Karpas-422 (cell line): ENCODE measurements at regions not wholly inside any gene's neighbourhood (a gene's known extent, or its start where the extent isn't known, plus 50 kb on each side); places are given as distances from the start of the nearest gene placed in this dataset.
"Not testable (repeated sequence)": the region's sequence is repeated elsewhere in the genome, so short reads cannot be mapped to it uniquely, and the experiment has no call there.

ENCODE experiments used
- DNase-seq: peaks from one replicate; pipeline ENCODE4 v3.0.0-alpha.2; 2015
- H2AFZ ChIP-seq: fragments of 200-600 bp; sonication (generic); 2 replicates; pipeline ENCODE4 v1.6.1; 2014; ENCODE audit warnings: antibody characterized with exemption, low read length, mixed read lengths
- H3K27ac ChIP-seq: fragments of 200-600 bp; sonication (generic); 2 replicates; pipeline ENCODE4 v1.5.1; 2014; ENCODE audit warnings: mild to moderate bottlenecking, low read length, moderate library complexity
- H3K27me3 ChIP-seq: fragments of 200-600 bp; sonication (generic); 2 replicates; pipeline ENCODE4 v1.6.1; 2014; ENCODE audit warnings: low read length, mixed read lengths
- H3K36me3 ChIP-seq: fragments of 200-600 bp; sonication (generic); 2 replicates; pipeline ENCODE4 v1.6.1; 2014; ENCODE audit warnings: low read length, mixed read lengths; ENCODE audit not compliant: insufficient read depth
- H3K4me1 ChIP-seq: fragments of 200-600 bp; sonication (generic); 2 replicates; pipeline ENCODE4 v1.6.1; 2014; ENCODE audit warnings: mild to moderate bottlenecking, low read length, mixed read lengths
- H3K4me2 ChIP-seq: fragments of 200-600 bp; sonication (generic); 2 replicates; pipeline ENCODE4 v1.6.1; 2014; ENCODE audit warnings: low read length, low read depth, mild to moderate bottlenecking; ENCODE audit not compliant: poor library complexity, severe bottlenecking
- H3K4me3 ChIP-seq: fragments of 200-600 bp; sonication (generic); 2 replicates; pipeline ENCODE4 v1.5.1; 2014; ENCODE audit warnings: mild to moderate bottlenecking, antibody characterized with exemption, low read length, mixed read lengths
- H3K79me2 ChIP-seq: fragments of 200-600 bp; sonication (generic); 2 replicates; pipeline ENCODE4 v1.6.1; 2014; ENCODE audit warnings: mild to moderate bottlenecking, low read length, mixed read lengths
- H3K9ac ChIP-seq: fragments of 200-600 bp; sonication (generic); 2 replicates; pipeline ENCODE4 v1.6.0; 2014; ENCODE audit warnings: low read length
- H3K9me2 ChIP-seq: fragments of 200-600 bp; sonication (generic), shearing (Covaris generic); replicated peaks from 2 replicates; pipeline ENCODE4 v1.6.0; 2014; ENCODE audit warnings: mild to moderate bottlenecking, low read length, moderate library complexity; ENCODE audit not compliant: insufficient read depth
- H3K9me3 ChIP-seq: fragments of 300-700, 200-600 bp; sonication (generic); 2 replicates; pipeline ENCODE4 v1.6.1; 2014; ENCODE audit warnings: low read length, mixed read lengths
- H4K20me1 ChIP-seq: fragments of 200-600 bp; sonication (generic); 2 replicates; pipeline ENCODE4 v1.6.1; 2014; ENCODE audit warnings: mild to moderate bottlenecking, antibody characterized with exemption, low read length, low read depth; ENCODE audit not compliant: insufficient read depth

DNA sequence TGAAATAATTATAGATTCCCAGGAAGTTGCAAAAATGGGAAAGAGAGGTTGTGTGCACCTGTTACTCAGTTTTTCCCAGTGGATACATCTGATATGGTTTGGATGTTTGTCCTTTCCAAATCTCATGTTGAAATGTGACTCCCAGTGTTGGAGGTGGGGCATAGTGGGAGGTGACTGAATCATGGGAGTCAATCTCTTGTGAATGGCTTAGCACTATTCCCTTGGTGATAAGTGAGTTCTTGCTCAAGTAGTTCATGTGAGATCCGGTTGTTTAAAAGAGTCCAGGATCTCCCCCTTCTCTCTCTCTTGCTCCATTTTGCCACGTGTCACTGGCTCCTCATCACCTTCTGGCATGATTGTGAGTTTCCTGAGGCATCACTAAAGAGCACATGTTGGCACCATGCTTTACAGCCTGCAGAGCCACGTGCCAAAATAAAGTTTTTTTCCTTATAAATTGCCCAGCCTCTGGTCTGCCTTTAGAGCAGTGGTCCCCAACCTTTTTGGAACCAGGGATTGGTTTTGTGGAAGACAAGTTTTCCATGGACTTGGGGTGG lies 149.2 kb downstream of the RAMP3 start:
- no peak overlapping the region for H2AFZ ChIP-seq
- peak; percentile 39 for DNase-seq
- H3K4me3 ChIP-seq: no peak overlapping the region
- no peaks in the 10 kb centered on the region for H3K36me3 ChIP-seq
- no peaks in the 10 kb centered on the region; the same call in 1 of the 2 replicates for H3K9me2 ChIP-seq
- no peaks in the 10 kb centered on the region for H4K20me1 ChIP-seq
- no peak overlapping the region for H3K9ac ChIP-seq
- peaks cover 9% of the 10 kb centered on the region for H3K9me3 ChIP-seq
- no peak overlapping the region for H3K4me2 ChIP-seq
- no peaks in the 10 kb centered on the region for H3K4me1 ChIP-seq
- no peak overlapping the region for H3K27ac ChIP-seq
- H3K79me2 ChIP-seq: no peaks in the 10 kb centered on the region
- no peaks in the 10 kb centered on the region for H3K27me3 ChIP-seq

DNA sequence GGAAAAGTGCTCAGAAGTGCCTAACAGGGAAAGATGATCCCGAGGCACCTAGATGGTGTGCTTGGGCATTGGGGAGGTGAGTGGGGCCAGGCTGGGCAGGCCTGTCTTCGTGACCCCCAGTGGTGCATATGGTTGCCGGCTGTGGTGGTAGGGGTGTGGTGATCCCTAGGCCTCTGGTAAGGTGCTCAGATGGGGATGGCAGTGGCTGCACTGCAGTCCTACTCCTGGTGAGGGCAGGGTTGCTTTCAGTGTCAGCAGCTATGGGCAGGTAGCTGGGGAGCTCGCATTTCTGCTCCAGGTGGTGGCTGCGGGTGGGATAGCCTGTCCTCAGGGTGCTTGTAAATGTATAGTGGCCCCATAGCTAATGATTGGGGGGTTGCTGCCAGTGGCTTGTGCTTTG lies 154.0 kb downstream of the RAMP3 start:
- Histone ChIP-seq H3K79me2 (no peaks in the 10 kb centered on the region), H3K4me3 (no peak overlapping the region), H3K4me1 (no peaks in the 10 kb centered on the region), H3K9me2 (no peaks in the 10 kb centered on the region; the same call in 1 of the 2 replicates), H3K27me3 (no peaks in the 10 kb centered on the region), H3K9ac (no peak overlapping the region), H3K4me2 (no peak overlapping the region), H3K9me3 (peaks cover 9% of the 10 kb centered on the region), H4K20me1 (no peaks in the 10 kb centered on the region), H2AFZ (no peak overlapping the region), H3K36me3 (no peaks in the 10 kb centered on the region), H3K27ac (no peak overlapping the region)
- no peak for DNase-seq

- H3K79me2 ChIP-seq, H3K9me2 ChIP-seq, H3K4me2 ChIP-seq, H3K9me3 ChIP-seq, H3K27me3 ChIP-seq, H4K20me1 ChIP-seq, H3K27ac ChIP-seq, H3K36me3 ChIP-seq, H3K4me1 ChIP-seq, H3K9ac ChIP-seq, H2AFZ ChIP-seq, DNase-seq, H3K4me3 ChIP-seq: not testable (repeated sequence)
Measured at GRCh38 chr7:45315512-45315911, 157.9 kb downstream of the RAMP3 start.

- H3K27ac ChIP-seq: no peak overlapping the region
- H3K9ac ChIP-seq: no peak overlapping the region
- H3K4me1 ChIP-seq: no peaks in the 10 kb centered on the region
- no peaks in the 10 kb centered on the region for H3K9me2 ChIP-seq
- H3K27me3 ChIP-seq: no peaks in the 10 kb centered on the region
- no peak for DNase-seq
- H3K9me3 ChIP-seq: no peaks in the 10 kb centered on the region
- H4K20me1 ChIP-seq: no peaks in the 10 kb centered on the region
- no peak overlapping the region for H2AFZ ChIP-seq
- H3K79me2 ChIP-seq: no peaks in the 10 kb centered on the region
- no peaks in the 10 kb centered on the region for H3K36me3 ChIP-seq
- no peak overlapping the region for H3K4me2 ChIP-seq
- no peak overlapping the region for H3K4me3 ChIP-seq
Measured at GRCh38 chr7:45324683-45325237, 167.2 kb downstream of the RAMP3 start.

- H3K9me3 ChIP-seq: no peaks in the 10 kb centered on the region
- H3K9ac ChIP-seq: no peak overlapping the region
- H3K4me3 ChIP-seq: no peak overlapping the region
- no peak overlapping the region for H3K27ac ChIP-seq
- no peaks in the 10 kb centered on the region for H3K36me3 ChIP-seq
- no peaks in the 10 kb centered on the region for H4K20me1 ChIP-seq
- no peaks in the 10 kb centered on the region for H3K4me1 ChIP-seq
- H3K9me2 ChIP-seq: no peaks in the 10 kb centered on the region
- H3K27me3 ChIP-seq: no peaks in the 10 kb centered on the region
- H3K79me2 ChIP-seq: no peaks in the 10 kb centered on the region
- H2AFZ ChIP-seq: no peak overlapping the region
- DNase-seq: no peak
- H3K4me2 ChIP-seq: no peak overlapping the region
Measured at GRCh38 chr7:45325378-45325777, 167.8 kb downstream of the RAMP3 start.

- no peak for DNase-seq
- H3K27me3 ChIP-seq: no peaks in the 10 kb centered on the region
- H3K27ac ChIP-seq: no peak overlapping the region
- no peaks in the 10 kb centered on the region for H3K79me2 ChIP-seq
- H4K20me1 ChIP-seq: no peaks in the 10 kb centered on the region
- H3K4me1 ChIP-seq: no peaks in the 10 kb centered on the region
- no peak overlapping the region for H3K4me2 ChIP-seq
- H3K9me3 ChIP-seq: no peaks in the 10 kb centered on the region; the same call in 1 of the 2 replicates
- H2AFZ ChIP-seq: no peak overlapping the region
- no peaks in the 10 kb centered on the region for H3K9me2 ChIP-seq
- H3K36me3 ChIP-seq: no peaks in the 10 kb centered on the region
- no peak overlapping the region for H3K4me3 ChIP-seq
- no peak overlapping the region for H3K9ac ChIP-seq
Measured at GRCh38 chr7:45328403-45328981, 170.9 kb downstream of the RAMP3 start.

GRCh38 chr7:45331563-45331962 lies 174.0 kb downstream of the RAMP3 start:
- Histone ChIP-seq H3K36me3 (no peaks in the 10 kb centered on the region), H3K4me1 (no peaks in the 10 kb centered on the region)
- DNase-seq: no peak

GRCh38 chr7:45335024-45335423 lies 177.4 kb downstream of the RAMP3 start:
- not testable (repeated sequence) for H3K4me2 ChIP-seq, H3K4me3 ChIP-seq, H3K9ac ChIP-seq, H2AFZ ChIP-seq, H3K4me1 ChIP-seq, H3K9me3 ChIP-seq, H4K20me1 ChIP-seq, H3K36me3 ChIP-seq, H3K9me2 ChIP-seq, H3K27me3 ChIP-seq, H3K27ac ChIP-seq, DNase-seq, H3K79me2 ChIP-seq

More at GRCh38 chr7:45331563-45331962, 174.0 kb downstream of the RAMP3 start:
- no peak overlapping the region for H2AFZ ChIP-seq
- H3K79me2 ChIP-seq: no peaks in the 10 kb centered on the region
- no peaks in the 10 kb centered on the region; the same call in 1 of the 2 replicates for H3K9me3 ChIP-seq
- H3K27me3 ChIP-seq: no peaks in the 10 kb centered on the region
- no peaks in the 10 kb centered on the region for H4K20me1 ChIP-seq
- H3K9ac ChIP-seq: no peak overlapping the region
- no peaks in the 10 kb centered on the region for H3K9me2 ChIP-seq
- no peak overlapping the region for H3K4me3 ChIP-seq
- H3K27ac ChIP-seq: no peak overlapping the region
- no peak overlapping the region for H3K4me2 ChIP-seq
